HG03565 (cell line): ENCODE measurements at regions not wholly inside any gene's neighbourhood (a gene's known extent, or its start where the extent isn't known, plus 50 kb on each side); places are given as distances from the start of the nearest gene placed in this dataset.

Experiments used
- ATAC-seq: cut with Tn5 transposase; IDR thresholded peaks from one replicate; pipeline ENCODE4 v1.9.1; 2021; ENCODE audit warnings: mild to moderate bottlenecking, moderate library complexity; ENCODE audit not compliant: unreplicated experiment

- peak; percentile 35 for ATAC-seq
These were observed 108.1 kb downstream of the DHX15 start for GRCh38 chr4:24476282-24476681.

DNA sequence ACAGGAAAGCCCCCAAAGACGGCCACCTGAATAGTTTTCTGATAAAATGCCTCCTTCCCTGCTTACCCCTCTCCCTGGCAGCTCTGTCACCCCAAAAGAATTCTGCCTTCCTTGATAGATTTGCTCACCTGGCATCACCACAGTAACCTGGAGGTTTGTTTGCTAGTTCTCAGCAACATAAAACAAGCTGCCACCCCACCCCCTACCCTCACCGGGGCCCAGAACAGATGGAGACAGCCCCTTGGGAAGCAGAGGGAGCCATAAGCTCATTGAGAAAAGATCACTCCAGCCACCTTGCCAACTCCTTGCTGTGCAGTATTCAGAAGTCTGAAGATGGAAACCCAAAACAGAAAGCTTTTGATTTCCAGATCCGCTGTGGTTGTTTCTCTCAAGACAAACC lies 108.6 kb downstream of the DHX15 start:
- no peak for ATAC-seq

GRCh38 chr4:24473309-24473721 lies 111.0 kb downstream of the DHX15 start:
- ATAC-seq = no peak

- peak; percentile 39 for ATAC-seq
These were observed 111.6 kb downstream of the DHX15 start for GRCh38 chr4:24472514-24473308.

DNA sequence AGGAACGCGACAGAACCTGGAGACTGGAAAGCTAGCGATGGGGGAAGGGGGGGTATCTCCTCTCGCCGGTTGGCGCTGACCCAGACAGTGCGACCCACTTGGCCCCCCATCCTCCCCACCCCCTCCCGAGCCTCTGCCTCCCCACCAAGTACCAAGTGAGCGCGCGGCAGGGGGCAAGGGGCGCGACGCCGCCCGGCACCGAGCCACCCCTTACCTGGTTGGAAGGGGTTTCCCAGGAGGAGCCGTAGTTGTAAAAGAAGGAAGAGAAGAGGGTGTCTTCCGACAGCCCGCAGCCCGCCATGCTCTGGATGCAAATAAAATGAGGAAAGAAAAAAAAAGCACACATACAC lies 112.2 kb downstream of the DHX15 start:
- ATAC-seq = no peak

DNA sequence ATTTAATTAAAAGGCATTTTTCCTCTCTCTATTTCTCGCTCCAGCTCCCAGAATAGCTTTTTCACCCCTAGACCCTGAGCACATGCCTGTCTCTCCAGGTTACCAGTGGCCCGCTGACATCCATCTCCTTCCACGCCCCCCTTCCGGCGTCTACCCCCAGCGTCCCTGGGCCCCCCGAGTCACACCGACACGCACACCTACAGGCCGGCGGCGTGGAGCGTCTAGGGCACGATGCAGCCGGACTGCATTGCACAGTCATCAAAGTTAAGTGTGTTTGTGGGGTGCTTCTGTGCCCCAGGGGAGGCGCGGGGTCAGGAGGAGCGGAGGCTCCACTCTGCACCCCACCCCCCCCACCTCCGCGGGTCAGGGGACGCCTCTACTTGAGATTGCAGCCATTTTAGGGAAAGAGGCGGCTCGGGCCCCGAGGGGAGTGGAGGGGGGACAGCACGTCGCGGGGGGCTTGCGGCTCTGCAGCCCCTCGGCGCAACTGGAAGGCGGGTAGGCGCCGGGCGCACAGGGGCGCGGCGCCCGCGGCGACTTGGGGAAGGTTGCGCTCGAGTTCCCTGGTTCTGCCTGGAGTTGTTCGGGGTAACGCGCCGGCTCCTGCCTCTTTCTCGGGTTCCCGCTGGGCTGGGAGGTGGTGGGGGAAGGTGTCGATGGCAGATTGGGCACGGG lies 112.7 kb downstream of the DHX15 start:
- no peak for ATAC-seq

GRCh38 chr4:24470666-24471485 lies 113.5 kb downstream of the DHX15 start:
- no peak for ATAC-seq

GRCh38 chr4:24468071-24468470 lies 116.3 kb downstream of the DHX15 start:
- no peak for ATAC-seq

DNA sequence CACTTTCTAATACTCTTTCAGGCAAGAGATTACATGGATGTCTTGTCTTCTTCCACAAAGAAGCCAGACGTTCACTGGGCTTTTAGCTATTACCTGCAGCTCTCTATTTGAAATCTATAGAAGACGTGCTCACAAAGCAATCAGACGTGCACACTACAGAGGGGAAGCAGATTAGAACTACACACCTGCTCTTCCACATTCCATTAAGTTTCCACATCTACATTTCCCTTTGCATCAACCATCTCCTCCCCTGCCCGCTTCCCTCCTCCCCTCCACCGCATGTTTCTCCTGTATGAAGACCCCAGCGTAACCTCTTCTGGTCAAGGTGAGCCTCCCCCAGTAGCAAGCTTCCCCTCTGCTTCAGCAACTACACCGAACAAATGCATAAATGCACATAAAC lies 119.8 kb downstream of the DHX15 start:
- no peak for ATAC-seq

DNA sequence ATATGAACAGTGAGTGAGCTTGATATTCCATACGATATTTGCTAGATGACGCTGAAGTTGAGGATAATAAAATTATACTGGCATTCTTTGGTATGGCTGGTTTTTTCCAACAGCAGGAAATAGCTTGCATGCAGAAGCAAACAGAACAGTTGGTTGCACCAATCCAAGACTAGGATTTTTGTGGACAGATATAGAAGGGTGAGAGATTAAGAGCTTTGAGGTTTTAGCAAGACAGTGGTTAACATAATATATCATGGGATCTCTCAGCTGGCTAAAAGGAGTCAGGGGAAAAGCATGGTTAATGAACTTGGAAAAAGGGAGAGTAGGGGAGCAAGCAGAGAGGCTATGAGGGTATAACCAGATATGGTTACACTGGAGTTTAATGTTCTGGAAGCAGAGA lies 127.9 kb downstream of the DHX15 start:
- no peak for ATAC-seq

DNA sequence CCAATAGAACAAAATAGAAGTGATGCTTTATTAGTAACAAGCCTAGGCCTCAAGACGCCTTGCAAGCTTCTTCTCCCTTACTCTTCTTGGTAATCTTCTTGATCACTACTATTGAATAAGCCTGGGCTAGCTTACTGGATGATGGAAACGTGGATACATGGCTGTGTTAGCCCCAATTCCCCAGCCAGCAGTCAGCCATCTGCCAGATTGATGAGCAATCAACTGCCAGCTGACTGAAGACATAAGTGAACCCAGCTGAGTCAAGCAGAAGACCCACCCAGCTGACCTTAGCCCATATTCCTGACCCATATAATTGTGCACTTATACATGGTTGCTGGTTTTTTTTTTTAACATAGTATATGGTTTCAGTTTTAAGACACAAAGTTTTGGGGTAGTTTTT lies 130.4 kb downstream of the DHX15 start:
- ATAC-seq = no peak

DNA sequence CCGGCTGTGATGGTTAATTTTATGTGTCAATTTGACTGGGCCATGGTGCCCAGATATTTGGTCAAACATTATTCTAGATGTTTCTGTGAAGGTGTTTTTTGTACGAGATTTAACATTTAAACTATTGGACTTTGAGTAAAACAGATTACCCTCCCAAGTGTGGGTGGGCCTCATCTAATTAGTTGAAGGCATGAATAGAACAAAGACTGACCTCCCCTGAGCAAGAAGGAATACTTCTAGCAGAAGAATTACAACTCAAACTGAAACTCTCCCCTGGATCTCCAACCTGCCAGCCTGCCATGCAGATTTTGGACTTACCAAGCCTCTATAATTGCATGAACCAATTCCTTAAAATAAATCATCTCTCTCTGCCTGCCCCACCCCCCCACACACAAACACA lies 132.5 kb downstream of the DHX15 start:
- no peak for ATAC-seq

- ATAC-seq = no peak
These were observed 141.2 kb downstream of the DHX15 start for GRCh38 chr4:24443200-24443599.

DNA sequence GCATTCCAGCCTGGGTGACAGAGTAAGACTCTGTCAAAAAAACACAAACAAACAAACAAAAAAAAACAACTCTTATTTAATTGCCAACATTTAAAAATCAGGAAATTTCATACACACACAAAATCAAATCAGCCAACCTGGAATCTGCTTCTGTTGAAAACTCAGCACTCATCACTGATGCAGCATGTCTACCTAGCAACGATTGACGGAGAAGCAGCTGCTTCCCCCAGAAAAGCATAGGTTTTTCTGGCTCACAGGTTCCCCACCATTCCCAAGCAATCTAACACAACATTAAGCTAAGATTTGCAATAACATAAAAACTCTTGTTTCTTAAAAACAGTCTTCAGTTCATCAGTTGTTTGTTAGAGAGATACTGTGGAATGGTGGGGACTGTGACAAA lies 143.6 kb downstream of the DHX15 start:
- ATAC-seq = no peak

GRCh38 chr4:24434241-24434640 lies 150.1 kb downstream of the DHX15 start:
- no peak for ATAC-seq

DNA sequence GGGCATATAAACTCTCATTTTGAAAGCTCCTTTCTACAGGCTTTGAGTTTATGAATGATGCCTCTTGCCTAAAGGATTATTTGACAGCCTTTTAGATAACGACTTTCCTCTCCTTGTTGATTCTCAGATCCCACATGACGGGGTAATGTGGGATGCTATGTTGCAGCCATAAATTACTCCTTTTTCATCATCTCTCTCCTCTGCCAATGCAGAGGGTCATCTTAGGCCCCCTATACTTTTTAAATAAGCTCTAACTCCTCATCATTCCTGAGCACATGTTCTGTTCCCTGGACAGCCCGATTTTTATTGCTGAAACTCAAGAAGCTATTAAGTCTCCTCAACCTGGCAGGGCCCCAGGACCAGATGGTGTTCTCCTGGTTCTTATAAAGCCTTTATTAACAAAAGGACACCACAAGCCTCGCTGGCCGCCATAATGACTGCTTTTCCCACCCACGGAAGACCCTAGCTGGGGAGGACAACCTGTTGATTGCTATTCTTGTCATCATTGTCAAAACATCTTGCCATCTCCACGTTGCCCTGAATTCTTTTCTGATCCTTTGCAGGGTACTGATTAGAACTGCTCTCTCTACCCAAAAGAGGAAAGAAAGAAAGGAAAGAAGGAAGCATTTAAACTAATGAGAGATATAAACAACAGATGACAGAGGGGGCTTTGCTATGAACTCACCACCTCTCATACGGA lies 150.7 kb downstream of the DHX15 start:
- ATAC-seq = no peak

GRCh38 chr4:24428850-24429249 lies 155.5 kb downstream of the DHX15 start:
- ATAC-seq = no peak

GRCh38 chr4:24426557-24426956 lies 157.8 kb downstream of the DHX15 start:
- ATAC-seq = no peak

DNA sequence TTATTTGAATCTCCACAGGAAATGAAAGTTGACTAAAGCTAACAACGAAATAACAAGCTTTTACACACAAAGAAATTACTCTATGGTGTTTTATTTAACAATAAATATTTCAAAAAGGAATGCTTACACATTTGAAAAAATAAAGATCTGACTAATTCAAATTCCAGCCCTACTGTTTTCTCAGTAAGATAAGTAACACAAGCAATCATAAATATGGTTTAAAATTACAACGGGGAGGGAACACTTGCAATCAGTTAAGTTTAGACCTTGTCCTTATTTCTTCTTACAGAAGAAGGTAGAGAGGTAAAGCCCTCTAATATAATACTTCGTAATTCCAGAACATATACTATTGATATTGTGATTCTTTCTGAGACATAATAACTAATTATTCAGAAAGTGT lies 158.5 kb downstream of the DHX15 start:
- no peak for ATAC-seq

- ATAC-seq = no peak
These were observed 160.7 kb downstream of the DHX15 start for GRCh38 chr4:24423670-24424069.

DNA sequence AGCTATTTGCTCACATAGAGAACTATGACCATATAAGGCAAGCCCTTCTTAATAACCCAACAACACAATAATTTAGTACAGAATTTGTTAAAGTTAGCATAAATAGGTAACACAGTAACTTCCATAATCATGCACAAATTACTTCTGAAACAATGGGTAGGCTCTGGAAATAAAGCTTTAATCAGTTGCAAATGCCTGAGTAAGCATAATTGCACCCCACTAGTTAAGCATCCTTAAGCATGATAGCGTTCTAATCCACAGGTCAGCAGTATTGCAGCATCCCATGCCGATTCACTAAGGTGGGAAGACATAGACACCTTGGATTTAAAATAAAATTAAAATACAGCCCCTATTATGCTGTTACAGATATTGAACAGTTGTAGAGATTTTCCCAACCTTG lies 161.7 kb downstream of the DHX15 start:
- no peak for ATAC-seq
